ENCODE measurements at regions not wholly inside any gene's neighbourhood (a gene's known extent, or its start where the extent isn't known, plus 50 kb on each side); places are given as distances from the start of the nearest gene placed in this dataset.
A peak's percentile ranks its signal among the peaks of the same experiment; 100 is the strongest.

DNA sequence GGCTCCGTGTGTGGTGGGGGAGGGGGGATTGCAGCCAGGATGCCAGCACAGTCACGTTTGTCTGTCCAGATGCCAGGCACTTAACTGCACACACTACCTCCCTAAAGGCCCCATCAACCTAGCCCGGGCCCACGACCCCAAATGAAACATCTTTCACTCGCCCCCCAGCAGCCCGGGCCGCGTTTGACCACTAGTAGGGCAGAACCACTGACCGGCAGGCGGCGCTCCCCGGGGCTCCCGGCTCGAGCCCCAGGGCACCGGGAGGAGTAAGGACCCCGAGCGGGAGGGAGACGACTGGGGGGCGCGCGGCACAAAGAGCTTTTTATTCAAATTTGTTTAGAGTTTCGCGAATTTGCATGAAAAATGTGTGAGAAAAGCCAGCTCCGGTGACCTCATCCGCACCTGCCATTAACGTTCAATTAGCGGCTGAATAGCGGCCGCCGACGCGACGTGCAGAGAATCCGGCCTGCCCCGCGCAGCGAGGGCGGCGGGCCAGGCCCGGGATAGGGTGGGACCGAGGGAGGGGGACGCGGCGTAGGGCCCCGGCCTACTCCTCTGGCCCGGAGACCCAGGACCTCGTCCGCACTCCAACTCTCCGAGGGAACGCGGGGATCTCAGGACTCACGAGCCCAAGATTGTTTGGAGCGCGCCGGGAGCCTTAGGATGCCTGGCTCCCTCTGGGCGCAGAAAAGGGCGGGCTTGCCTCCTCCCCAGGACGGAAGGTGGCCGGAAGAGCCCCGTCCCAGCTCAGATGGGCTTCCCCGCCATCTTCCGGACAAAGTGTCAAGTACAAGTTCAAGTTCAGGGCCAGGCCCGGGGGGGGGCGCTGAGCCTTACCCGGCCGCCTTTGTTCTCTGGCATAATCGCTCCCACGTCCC is 64.9 kb upstream of the POLG start (continued):
- TF ChIP-seq HOXC10 (CRISPR knock-in tag; IDR thresholded peaks at IDR 0.05) (no peak), TCF7L2 (IDR thresholded peaks at IDR 0.05; ENCODE audit: borderline replicate concordance, low read depth, low read length) (no peak), ZBTB21 (tag by site-specific recombination; IDR thresholded peaks at IDR 0.05) (no peak), OSR2 (tag by site-specific recombination; IDR thresholded peaks at IDR 0.05) (no peak), ZNF629 (tag by site-specific recombination; IDR thresholded peaks at IDR 0.05) (peak; percentile 41), ZNF394 (tag by site-specific recombination; IDR thresholded peaks at IDR 0.05; ENCODE audit: borderline replicate concordance) (no peak; the same call in 1 of the 2 replicates), ZNF664 (tag by site-specific recombination; IDR thresholded peaks at IDR 0.05) (no peak), ZNF791 (tag by site-specific recombination; IDR thresholded peaks at IDR 0.05) (no peak), ZFP3 (tag by site-specific recombination; IDR thresholded peaks at IDR 0.05; ENCODE audit: low read depth) (no peak), ZNF37A (tag by site-specific recombination; IDR thresholded peaks at IDR 0.05) (no peak), ZSCAN16 (tag by site-specific recombination; IDR thresholded peaks at IDR 0.05) (no peak), BCL11B (tag by site-specific recombination; IDR thresholded peaks at IDR 0.05; ENCODE audit: low read depth) (no peak), ZNF837 (tag by site-specific recombination; IDR thresholded peaks at IDR 0.05) (no peak), ZNF2 (tag by site-specific recombination; IDR thresholded peaks at IDR 0.05) (0 out of 2 replicates have a peak, but pooled peaks have one; percentile 49), ZNF658 (tag by site-specific recombination; IDR thresholded peaks at IDR 0.05) (no peak), ZNF677 (tag by site-specific recombination; IDR thresholded peaks at IDR 0.05) (no peak), ZBTB7A (tag by site-specific recombination; IDR thresholded peaks at IDR 0.05; ENCODE audit: low read depth) (no peak), IKZF3 (tag by site-specific recombination; IDR thresholded peaks at IDR 0.05) (peak; percentile 64; the same call in 1 of the 2 replicates), ZNF335 (tag by site-specific recombination; conservative IDR thresholded peaks at IDR 0.05) (peak; percentile 97), ZNF777 (tag by site-specific recombination; IDR thresholded peaks at IDR 0.05; ENCODE audit: borderline replicate concordance) (no peak), YY2 (tag by site-specific recombination; IDR thresholded peaks at IDR 0.05) (no peak), ZNF623 (tag by site-specific recombination; IDR thresholded peaks at IDR 0.05) (no peak), HOXA7 (CRISPR knock-in tag; IDR thresholded peaks at IDR 0.05; ENCODE audit: borderline replicate concordance) (no peak), ZNF621 (tag by site-specific recombination; IDR thresholded peaks at IDR 0.05) (no peak), HOXD13 (CRISPR knock-in tag; IDR thresholded peaks at IDR 0.05; ENCODE audit: borderline replicate concordance) (no peak), ZNF610 (tag by site-specific recombination; IDR thresholded peaks at IDR 0.05; ENCODE audit: borderline replicate concordance) (no peak), ZNF571 (tag by site-specific recombination; IDR thresholded peaks at IDR 0.05) (no peak)
- TF ChIP-seq, protein P1, sequence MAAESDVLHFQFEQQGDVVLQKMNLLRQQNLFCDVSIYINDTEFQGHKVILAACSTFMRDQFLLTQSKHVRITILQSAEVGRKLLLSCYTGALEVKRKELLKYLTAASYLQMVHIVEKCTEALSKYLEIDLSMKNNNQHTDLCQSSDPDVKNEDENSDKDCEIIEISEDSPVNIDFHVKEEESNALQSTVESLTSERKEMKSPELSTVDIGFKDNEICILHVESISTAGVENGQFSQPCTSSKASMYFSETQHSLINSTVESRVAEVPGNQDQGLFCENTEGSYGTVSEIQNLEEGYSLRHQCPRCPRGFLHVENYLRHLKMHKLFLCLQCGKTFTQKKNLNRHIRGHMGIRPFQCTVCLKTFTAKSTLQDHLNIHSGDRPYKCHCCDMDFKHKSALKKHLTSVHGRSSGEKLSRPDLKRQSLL (tag by site-specific recombination; IDR thresholded peaks at IDR 0.05): no peak
- TF ChIP-seq, protein P2, sequence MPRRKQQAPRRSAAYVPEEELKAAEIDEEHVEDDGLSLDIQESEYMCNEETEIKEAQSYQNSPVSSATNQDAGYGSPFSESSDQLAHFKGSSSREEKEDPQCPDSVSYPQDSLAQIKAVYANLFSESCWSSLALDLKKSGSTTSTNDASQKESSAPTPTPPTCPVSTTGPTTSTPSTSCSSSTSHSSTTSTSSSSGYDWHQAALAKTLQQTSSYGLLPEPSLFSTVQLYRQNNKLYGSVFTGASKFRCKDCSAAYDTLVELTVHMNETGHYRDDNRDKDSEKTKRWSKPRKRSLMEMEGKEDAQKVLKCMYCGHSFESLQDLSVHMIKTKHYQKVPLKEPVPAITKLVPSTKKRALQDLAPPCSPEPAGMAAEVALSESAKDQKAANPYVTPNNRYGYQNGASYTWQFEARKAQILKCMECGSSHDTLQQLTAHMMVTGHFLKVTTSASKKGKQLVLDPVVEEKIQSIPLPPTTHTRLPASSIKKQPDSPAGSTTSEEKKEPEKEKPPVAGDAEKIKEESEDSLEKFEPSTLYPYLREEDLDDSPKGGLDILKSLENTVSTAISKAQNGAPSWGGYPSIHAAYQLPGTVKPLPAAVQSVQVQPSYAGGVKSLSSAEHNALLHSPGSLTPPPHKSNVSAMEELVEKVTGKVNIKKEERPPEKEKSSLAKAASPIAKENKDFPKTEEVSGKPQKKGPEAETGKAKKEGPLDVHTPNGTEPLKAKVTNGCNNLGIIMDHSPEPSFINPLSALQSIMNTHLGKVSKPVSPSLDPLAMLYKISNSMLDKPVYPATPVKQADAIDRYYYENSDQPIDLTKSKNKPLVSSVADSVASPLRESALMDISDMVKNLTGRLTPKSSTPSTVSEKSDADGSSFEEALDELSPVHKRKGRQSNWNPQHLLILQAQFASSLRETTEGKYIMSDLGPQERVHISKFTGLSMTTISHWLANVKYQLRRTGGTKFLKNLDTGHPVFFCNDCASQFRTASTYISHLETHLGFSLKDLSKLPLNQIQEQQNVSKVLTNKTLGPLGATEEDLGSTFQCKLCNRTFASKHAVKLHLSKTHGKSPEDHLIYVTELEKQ (tag by site-specific recombination; IDR thresholded peaks at IDR 0.05; ENCODE audit: borderline replicate concordance): 0 out of 2 replicates have a peak, but pooled peaks have one; percentile 23
- TF ChIP-seq, protein P3, sequence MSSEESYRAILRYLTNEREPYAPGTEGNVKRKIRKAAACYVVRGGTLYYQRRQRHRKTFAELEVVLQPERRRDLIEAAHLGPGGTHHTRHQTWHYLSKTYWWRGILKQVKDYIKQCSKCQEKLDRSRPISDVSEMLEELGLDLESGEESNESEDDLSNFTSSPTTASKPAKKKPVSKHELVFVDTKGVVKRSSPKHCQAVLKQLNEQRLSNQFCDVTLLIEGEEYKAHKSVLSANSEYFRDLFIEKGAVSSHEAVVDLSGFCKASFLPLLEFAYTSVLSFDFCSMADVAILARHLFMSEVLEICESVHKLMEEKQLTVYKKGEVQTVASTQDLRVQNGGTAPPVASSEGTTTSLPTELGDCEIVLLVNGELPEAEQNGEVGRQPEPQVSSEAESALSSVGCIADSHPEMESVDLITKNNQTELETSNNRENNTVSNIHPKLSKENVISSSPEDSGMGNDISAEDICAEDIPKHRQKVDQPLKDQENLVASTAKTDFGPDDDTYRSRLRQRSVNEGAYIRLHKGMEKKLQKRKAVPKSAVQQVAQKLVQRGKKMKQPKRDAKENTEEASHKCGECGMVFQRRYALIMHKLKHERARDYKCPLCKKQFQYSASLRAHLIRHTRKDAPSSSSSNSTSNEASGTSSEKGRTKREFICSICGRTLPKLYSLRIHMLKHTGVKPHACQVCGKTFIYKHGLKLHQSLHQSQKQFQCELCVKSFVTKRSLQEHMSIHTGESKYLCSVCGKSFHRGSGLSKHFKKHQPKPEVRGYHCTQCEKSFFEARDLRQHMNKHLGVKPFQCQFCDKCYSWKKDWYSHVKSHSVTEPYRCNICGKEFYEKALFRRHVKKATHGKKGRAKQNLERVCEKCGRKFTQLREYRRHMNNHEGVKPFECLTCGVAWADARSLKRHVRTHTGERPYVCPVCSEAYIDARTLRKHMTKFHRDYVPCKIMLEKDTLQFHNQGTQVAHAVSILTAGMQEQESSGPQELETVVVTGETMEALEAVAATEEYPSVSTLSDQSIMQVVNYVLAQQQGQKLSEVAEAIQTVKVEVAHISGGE (tag by site-specific recombination; conservative IDR thresholded peaks at IDR 0.05; ENCODE audit: low read depth): peak; percentile 88
- TF ChIP-seq, protein P4, sequence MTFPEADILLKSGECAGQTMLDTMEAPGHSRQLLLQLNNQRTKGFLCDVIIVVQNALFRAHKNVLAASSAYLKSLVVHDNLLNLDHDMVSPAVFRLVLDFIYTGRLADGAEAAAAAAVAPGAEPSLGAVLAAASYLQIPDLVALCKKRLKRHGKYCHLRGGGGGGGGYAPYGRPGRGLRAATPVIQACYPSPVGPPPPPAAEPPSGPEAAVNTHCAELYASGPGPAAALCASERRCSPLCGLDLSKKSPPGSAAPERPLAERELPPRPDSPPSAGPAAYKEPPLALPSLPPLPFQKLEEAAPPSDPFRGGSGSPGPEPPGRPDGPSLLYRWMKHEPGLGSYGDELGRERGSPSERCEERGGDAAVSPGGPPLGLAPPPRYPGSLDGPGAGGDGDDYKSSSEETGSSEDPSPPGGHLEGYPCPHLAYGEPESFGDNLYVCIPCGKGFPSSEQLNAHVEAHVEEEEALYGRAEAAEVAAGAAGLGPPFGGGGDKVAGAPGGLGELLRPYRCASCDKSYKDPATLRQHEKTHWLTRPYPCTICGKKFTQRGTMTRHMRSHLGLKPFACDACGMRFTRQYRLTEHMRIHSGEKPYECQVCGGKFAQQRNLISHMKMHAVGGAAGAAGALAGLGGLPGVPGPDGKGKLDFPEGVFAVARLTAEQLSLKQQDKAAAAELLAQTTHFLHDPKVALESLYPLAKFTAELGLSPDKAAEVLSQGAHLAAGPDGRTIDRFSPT (tag by site-specific recombination; IDR thresholded peaks at IDR 0.05): peak; percentile 72
